ENCODE measurements at regions not wholly inside any gene's neighbourhood (a gene's known extent, or its start where the extent isn't known, plus 50 kb on each side); places are given as distances from the start of the nearest gene placed in this dataset.

GRCh38 chr1:79543394-79543793 is 536.9 kb upstream of the ADGRL4 start:
- TF ChIP-seq CTCF (IDR thresholded peaks at IDR 0.05; ENCODE audit: low read length): no peak
- no peak for TF ChIP-seq EZH2 (optimal IDR thresholded peaks at IDR 0.05; ENCODE audit: low read depth, low read length)
- TF ChIP-seq EZH2phosphoT487 (IDR thresholded peaks at IDR 0.05; ENCODE audit: low read length): no peak

Data from MM.1S (cell line).